HepG2 (cell line): ENCODE measurements at regions not wholly inside any gene's neighbourhood (a gene's known extent, or its start where the extent isn't known, plus 50 kb on each side); places are given as distances from the start of the nearest gene placed in this dataset.

ENCODE experiments used
- ATAC-seq: fragments of 200-7000 bp; cut with Tn5 transposase; 3 replicates; pipeline ENCODE4 v1.9.1; 2020; ENCODE audit warnings: mild to moderate bottlenecking, moderate library complexity
- BruUV-seq: library from RNA; stranded (reverse); fragments of 400-500 nt; replicated peaks from 2 replicates; lab custom pipeline; 2021; lab: Mats Ljungman, UMichigan
- CTCF ChIA-PET: fragments of 300-600 bp; formaldehyde crosslinking; extraction: SDS; loops from one replicate; lab custom pipeline; 2021; ENCODE audit warnings: low total read pairs, inconsistent platforms, low intra/inter-chr PET ratio; lab: Yijun Ruan, JAX
- POLR2A ChIA-PET: fragments of 350-600 bp; sonication (Branson Sonifier 250); formaldehyde crosslinking; loops from one replicate; lab custom pipeline; 2020; ENCODE audit warnings: antibody characterized with exemption, inconsistent platforms; lab: Yijun Ruan, JAX
- DNase-seq: peaks from one replicate; pipeline ENCODE4 v3.0.0-alpha.2; 2015; ENCODE audit warnings: low spot score
- FAIRE-seq: peaks from 3 replicates; lab custom pipeline; 2011; peaks lifted over from hg19 to GRCh38; lab: Jason Lieb, UNC
- H2AFZ ChIP-seq: one replicate; pipeline ENCODE4 v1.6.1; 2011; ENCODE audit warnings: low read length, inconsistent platforms
- H3K27ac ChIP-seq: fragments of 300-600 bp; 3 replicates; pipeline ENCODE4 v1.8.0; 2011; ENCODE audit warnings: mixed run types, mild to moderate bottlenecking, mixed read lengths, low read length, inconsistent platforms; ENCODE audit not compliant: insufficient read depth; ENCODE audit errors: extremely low read length
- H3K27me3 ChIP-seq, 2 experiments: fragments of 200-600 bp in 1 of 2; 2 replicates in 1 of 2; 3 replicates in 1 of 2; pipeline versions ENCODE4 v1.6.0 to v1.8.0; 2011; ENCODE audit warnings: low read length in 2 of 2, mild to moderate bottlenecking in 2 of 2, moderate library complexity in 2 of 2, inconsistent platforms in 1 of 2; ENCODE audit not compliant: insufficient read depth in 2 of 2, control insufficient read depth in 1 of 2
- H3K36me3 ChIP-seq, 2 experiments: fragments of 200-600 bp in 1 of 2; replicated peaks in 1 of 2; 2 replicates in 1 of 2; 3 replicates in 1 of 2; pipeline versions ENCODE4 v1.5.1 to v1.8.0; 2011; ENCODE audit warnings: low read length in 2 of 2, inconsistent platforms in 1 of 2; ENCODE audit not compliant: insufficient read depth in 2 of 2, control insufficient read depth in 1 of 2
- H3K4me1 ChIP-seq: 2 replicates; pipeline ENCODE4 v1.5.1; 2012; ENCODE audit warnings: low read length, inconsistent platforms; ENCODE audit not compliant: insufficient read depth
- H3K4me2 ChIP-seq: 2 replicates; pipeline ENCODE4 v1.6.0; 2011; ENCODE audit warnings: low read depth, low read length, inconsistent platforms
- H3K4me3 ChIP-seq, 3 experiments: fragments of 200-600 bp in 1 of 3; sonication (generic), shearing (Covaris generic) in 1 of 3; replicated peaks in 1 of 3; 2 replicates each; pipeline ENCODE4 v1.5.1; 2011 to 2016; ENCODE audit warnings: low read length in 3 of 3, inconsistent platforms in 2 of 3, low read depth in 2 of 3, mild to moderate bottlenecking in 2 of 3, control low read depth in 1 of 3, mixed read lengths in 1 of 3; ENCODE audit not compliant: insufficient read depth in 1 of 3
- H3K79me2 ChIP-seq: one replicate; pipeline ENCODE4 v1.6.1; 2011; ENCODE audit warnings: low read length, inconsistent platforms; ENCODE audit not compliant: insufficient read depth
- H3K9ac ChIP-seq: 2 replicates; pipeline ENCODE4 v1.6.0; 2011; ENCODE audit warnings: mild to moderate bottlenecking, low read depth, low read length, inconsistent platforms; ENCODE audit not compliant: insufficient read depth
- H3K9me3 ChIP-seq: 2 replicates; pipeline ENCODE4 v1.5.1; 2012; ENCODE audit warnings: mild to moderate bottlenecking, low read length
- H4K20me1 ChIP-seq: 2 replicates; pipeline ENCODE4 v1.6.0; 2011; ENCODE audit warnings: inconsistent platforms, mild to moderate bottlenecking, low read length, moderate library complexity; ENCODE audit not compliant: insufficient read depth
- KAT2B ChIP-seq: fragments of 150-350 bp; IDR thresholded peaks from 2 replicates; pipeline ENCODE4 v1.6.1; 2014; ENCODE audit warnings: low read depth, low read length, borderline replicate concordance
- KDM5A ChIP-seq: fragments of 200-600 bp; sonication (generic); IDR thresholded peaks from 2 replicates; pipeline ENCODE4 v1.7.0; 2018; ENCODE audit warnings: antibody characterized with exemption, mild to moderate bottlenecking, low read length, borderline replicate concordance
- LRRFIP1 ChIP-seq: sonication (generic); formaldehyde crosslinking; conservative IDR thresholded peaks from 2 replicates; pipeline ENCODE4 v1.4.0; 2020; ENCODE audit warnings: missing genetic modification reagents
- NR2C2 ChIP-seq: sonication (generic); formaldehyde crosslinking; IDR thresholded peaks from 2 replicates; pipeline ENCODE4 v1.4.0; 2020; ENCODE audit warnings: missing genetic modification reagents, mild to moderate bottlenecking, moderate library complexity, borderline replicate concordance
- RARA ChIP-seq: IDR thresholded peaks from 2 replicates; pipeline ENCODE4 v1.6.1; 2016; ENCODE audit warnings: missing genetic modification reagents, missing compliant biosample characterization
- RBM22 ChIP-seq: fragments of 200-400 bp; formaldehyde crosslinking; optimal IDR thresholded peaks from 2 replicates; pipeline ENCODE3; 2017; ENCODE audit warnings: mild to moderate bottlenecking, low read length, moderate library complexity
- UBTF ChIP-seq: sonication (generic); formaldehyde crosslinking; IDR thresholded peaks from 2 replicates; pipeline ENCODE4 v1.4.0; 2020; ENCODE audit warnings: mild to moderate bottlenecking, missing genetic modification reagents
- ZFP37 ChIP-seq: sonication (generic); formaldehyde crosslinking; IDR thresholded peaks from 2 replicates; pipeline ENCODE4 v1.4.0; 2020; ENCODE audit warnings: missing genetic modification reagents, borderline replicate concordance
- ZNF121 ChIP-seq: sonication (generic); formaldehyde crosslinking; IDR thresholded peaks from 2 replicates; pipeline ENCODE4 v1.5.0; 2020; ENCODE audit warnings: mild to moderate bottlenecking, missing genetic modification reagents
- ZNF292 ChIP-seq: sonication (generic); formaldehyde crosslinking; IDR thresholded peaks from 2 replicates; pipeline ENCODE4 v1.8.1; 2022; ENCODE audit warnings: mild to moderate bottlenecking, low read depth, missing genetic modification reagents, borderline replicate concordance
- ZNF597 ChIP-seq: sonication (generic); formaldehyde crosslinking; IDR thresholded peaks from 2 replicates; pipeline ENCODE4 v1.5.0; 2020; ENCODE audit warnings: missing genetic modification reagents
- ZNF75D ChIP-seq: sonication (generic); formaldehyde crosslinking; IDR thresholded peaks from 2 replicates; pipeline ENCODE4 v1.8.1; 2023; ENCODE audit warnings: missing genetic modification reagents, mild to moderate bottlenecking, borderline replicate concordance
- ZNF781 ChIP-seq: sonication (generic); formaldehyde crosslinking; IDR thresholded peaks from 2 replicates; pipeline ENCODE4 v1.5.1; 2020; ENCODE audit warnings: borderline replicate concordance, mild to moderate bottlenecking, missing genetic modification reagents; ENCODE audit errors: not compliant biosample characterization
- ZSCAN12 ChIP-seq: sonication (generic); formaldehyde crosslinking; IDR thresholded peaks from 2 replicates; pipeline ENCODE4 v1.9.0; 2021; ENCODE audit warnings: mild to moderate bottlenecking, missing genetic modification reagents
- WGBS: methylation state at CpG from one replicate; pipeline ENCODE4 v1.1.6; 2017; ENCODE audit warnings: low lambda C conversion rate; 5-methylcytosine and 5-hydroxymethylcytosine counted together
- in situ Hi-C: cut with HindIII; loops from 2 replicates; pipeline ENCODE4 v1.10.0; 2017; ENCODE audit warnings: low pct_unique_long_range_greater_than_20kb; ENCODE audit not compliant: extremely low pct_ligation_motif_present
- intact Hi-C: fragments of 100-400 bp; cut with micrococcal nuclease; formaldehyde crosslinking; loops from one replicate; pipeline ENCODE4 v1.10.0; 2022; ENCODE audit not compliant: unreplicated experiment

GRCh38 chr9:129472651-129473102 is 148.2 kb downstream of the C9orf50 start:
- in situ Hi-C loops = loop anchor here (10.0 kb wide), 1 partner anchor 298 kb away; the partner anchor contains the start of gene IER5L

More at GRCh38 chr9:129472651-129473102, 148.2 kb downstream of the C9orf50 start:
- Histone ChIP-seq H3K36me3 (no peaks in the 10 kb centered on the region), H3K4me1 (peaks cover 71% of the 10 kb centered on the region), H2AFZ (no peak overlapping the region), H3K9me3 (no peaks in the 10 kb centered on the region; the same call in 1 of the 2 replicates), H3K4me3 (no peak overlapping the region), H3K4me2 (no peak overlapping the region), H4K20me1 (no peaks in the 10 kb centered on the region), H3K27me3 (0 out of 5 replicates have a peak, but pooled peaks cover 0 to 4% of the 10 kb centered on the region in 2 experiments), H3K79me2 (no peaks in the 10 kb centered on the region), H3K27ac (no peak overlapping the region), H3K9ac (no peak overlapping the region)
- ChIA-PET POLR2A (interaction anchor here (1.9 kb wide), 1 partner anchor 13 kb away, joined by 4 read pairs; no protein-coding TSS in a partner anchor), CTCF (no interaction called here)
- TF ChIP-seq ZNF75D = no peak
- TF ChIP-seq NR2C2 (CRISPR knock-in tag) = no peak
- TF ChIP-seq ZSCAN12 (CRISPR knock-in tag) = no peak
- no peak for TF ChIP-seq KAT2B
- no peak for TF ChIP-seq ZFP37 (CRISPR knock-in tag)
- no peak for TF ChIP-seq ZNF292 (CRISPR knock-in tag)
- TF ChIP-seq LRRFIP1 (CRISPR knock-in tag) = no peak
- TF ChIP-seq RBM22 = no peak
- TF ChIP-seq ZNF121 = peak; percentile 77
- TF ChIP-seq KDM5A = no peak
- peak; percentile 19; the same call in 1 of the 2 replicates for TF ChIP-seq RARA (CRISPR knock-in tag)
- no peak for TF ChIP-seq ZNF597 (CRISPR knock-in tag)
- no peak for TF ChIP-seq ZNF781 (CRISPR knock-in tag)
- TF ChIP-seq UBTF (CRISPR knock-in tag) = no peak
- ATAC-seq (no peak), FAIRE-seq (no peak), DNase-seq (no peak)
- BruUV-seq = no TSS peak
- WGBS = 23% methylated on average over 6 of the region's 6 CpGs
- intact Hi-C loops = no loop called here
